HL-60 (cell line): ENCODE measurements at regions not wholly inside any gene's neighbourhood (a gene's known extent, or its start where the extent isn't known, plus 50 kb on each side); places are given as distances from the start of the nearest gene placed in this dataset.

Experiments used
- DNase-seq, 2 experiments: peaks; one replicate each; pipeline ENCODE4 v3.0.0-alpha.2; 2010 to 2020; ENCODE audit warnings: low read depth in 1 of 2, low spot score in 1 of 2
- H3K27ac ChIP-seq: fragments of 250-450 bp; sonication (Bioruptor Pico); replicated peaks from 2 replicates; pipeline ENCODE4 v1.5.1; 2020; ENCODE audit warnings: mild to moderate bottlenecking, moderate library complexity
- H3K27me3 ChIP-seq: fragments of 250-450 bp; sonication (Bioruptor Pico); 2 replicates; pipeline ENCODE4 v1.5.1; 2021; ENCODE audit warnings: mild to moderate bottlenecking, moderate library complexity; ENCODE audit not compliant: insufficient read depth, poor library complexity, severe bottlenecking
- H3K4me3 ChIP-seq: replicated peaks from 2 replicates; pipeline ENCODE4 v1.5.1; 2011; ENCODE audit warnings: mild to moderate bottlenecking, control low read depth, low read length; ENCODE audit not compliant: insufficient read depth
- GABPA ChIP-seq: IDR thresholded peaks from 2 replicates; pipeline ENCODE4 v1.6.1; 2012; ENCODE audit warnings: low read depth
- POLR2AphosphoS5 ChIP-seq: IDR thresholded peaks from 2 replicates; pipeline ENCODE4 v1.6.1; 2012; ENCODE audit warnings: low read depth
- SPI1 ChIP-seq: IDR thresholded peaks from 2 replicates; pipeline ENCODE4 v1.6.1; 2012; ENCODE audit warnings: low read depth, mild to moderate bottlenecking, borderline replicate concordance
- TF ChIP-seq, protein P1 (sequence below): IDR thresholded peaks from 2 replicates; pipeline ENCODE4 v1.6.1; 2012; ENCODE audit warnings: low read depth; ENCODE audit not compliant: insufficient replicate concordance
- TF ChIP-seq, protein P2 (sequence below): IDR thresholded peaks from one replicate; pipeline ENCODE4 v1.5.1; 2011; ENCODE audit warnings: low read length, control low read depth, inconsistent platforms; ENCODE audit not compliant: insufficient read depth

DNA sequence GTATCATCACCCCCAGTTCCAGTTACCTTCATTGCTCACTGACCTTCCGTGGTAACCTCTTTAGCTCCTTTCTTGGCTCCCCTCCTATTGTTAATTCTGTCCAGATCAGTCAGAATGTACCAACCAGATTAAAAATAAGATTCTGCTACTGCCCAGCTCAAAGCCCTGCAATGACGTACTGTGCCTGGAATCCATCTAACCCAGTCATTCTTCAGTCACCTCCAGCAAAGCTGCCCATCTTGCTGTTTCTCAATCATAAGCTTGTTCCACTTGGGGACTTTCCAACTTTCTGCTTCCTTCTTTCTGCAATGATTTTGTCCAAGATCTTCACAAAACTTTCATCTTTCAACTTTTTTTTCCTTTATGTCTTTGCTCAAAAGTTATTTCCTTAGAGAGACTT, 512.0 kb upstream of the ZNF385D start:
- Histone ChIP-seq H3K4me3 (no peak overlapping the region), H3K27ac (no peak overlapping the region), H3K27me3 (no peaks in the 10 kb centered on the region)
- no peak for DNase-seq
- TF ChIP-seq, protein P1, sequence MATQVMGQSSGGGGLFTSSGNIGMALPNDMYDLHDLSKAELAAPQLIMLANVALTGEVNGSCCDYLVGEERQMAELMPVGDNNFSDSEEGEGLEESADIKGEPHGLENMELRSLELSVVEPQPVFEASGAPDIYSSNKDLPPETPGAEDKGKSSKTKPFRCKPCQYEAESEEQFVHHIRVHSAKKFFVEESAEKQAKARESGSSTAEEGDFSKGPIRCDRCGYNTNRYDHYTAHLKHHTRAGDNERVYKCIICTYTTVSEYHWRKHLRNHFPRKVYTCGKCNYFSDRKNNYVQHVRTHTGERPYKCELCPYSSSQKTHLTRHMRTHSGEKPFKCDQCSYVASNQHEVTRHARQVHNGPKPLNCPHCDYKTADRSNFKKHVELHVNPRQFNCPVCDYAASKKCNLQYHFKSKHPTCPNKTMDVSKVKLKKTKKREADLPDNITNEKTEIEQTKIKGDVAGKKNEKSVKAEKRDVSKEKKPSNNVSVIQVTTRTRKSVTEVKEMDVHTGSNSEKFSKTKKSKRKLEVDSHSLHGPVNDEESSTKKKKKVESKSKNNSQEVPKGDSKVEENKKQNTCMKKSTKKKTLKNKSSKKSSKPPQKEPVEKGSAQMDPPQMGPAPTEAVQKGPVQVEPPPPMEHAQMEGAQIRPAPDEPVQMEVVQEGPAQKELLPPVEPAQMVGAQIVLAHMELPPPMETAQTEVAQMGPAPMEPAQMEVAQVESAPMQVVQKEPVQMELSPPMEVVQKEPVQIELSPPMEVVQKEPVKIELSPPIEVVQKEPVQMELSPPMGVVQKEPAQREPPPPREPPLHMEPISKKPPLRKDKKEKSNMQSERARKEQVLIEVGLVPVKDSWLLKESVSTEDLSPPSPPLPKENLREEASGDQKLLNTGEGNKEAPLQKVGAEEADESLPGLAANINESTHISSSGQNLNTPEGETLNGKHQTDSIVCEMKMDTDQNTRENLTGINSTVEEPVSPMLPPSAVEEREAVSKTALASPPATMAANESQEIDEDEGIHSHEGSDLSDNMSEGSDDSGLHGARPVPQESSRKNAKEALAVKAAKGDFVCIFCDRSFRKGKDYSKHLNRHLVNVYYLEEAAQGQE = no peak
- TF ChIP-seq GABPA = no peak
- no peak for TF ChIP-seq SPI1
- no peak for TF ChIP-seq POLR2AphosphoS5
- TF ChIP-seq, protein P2, sequence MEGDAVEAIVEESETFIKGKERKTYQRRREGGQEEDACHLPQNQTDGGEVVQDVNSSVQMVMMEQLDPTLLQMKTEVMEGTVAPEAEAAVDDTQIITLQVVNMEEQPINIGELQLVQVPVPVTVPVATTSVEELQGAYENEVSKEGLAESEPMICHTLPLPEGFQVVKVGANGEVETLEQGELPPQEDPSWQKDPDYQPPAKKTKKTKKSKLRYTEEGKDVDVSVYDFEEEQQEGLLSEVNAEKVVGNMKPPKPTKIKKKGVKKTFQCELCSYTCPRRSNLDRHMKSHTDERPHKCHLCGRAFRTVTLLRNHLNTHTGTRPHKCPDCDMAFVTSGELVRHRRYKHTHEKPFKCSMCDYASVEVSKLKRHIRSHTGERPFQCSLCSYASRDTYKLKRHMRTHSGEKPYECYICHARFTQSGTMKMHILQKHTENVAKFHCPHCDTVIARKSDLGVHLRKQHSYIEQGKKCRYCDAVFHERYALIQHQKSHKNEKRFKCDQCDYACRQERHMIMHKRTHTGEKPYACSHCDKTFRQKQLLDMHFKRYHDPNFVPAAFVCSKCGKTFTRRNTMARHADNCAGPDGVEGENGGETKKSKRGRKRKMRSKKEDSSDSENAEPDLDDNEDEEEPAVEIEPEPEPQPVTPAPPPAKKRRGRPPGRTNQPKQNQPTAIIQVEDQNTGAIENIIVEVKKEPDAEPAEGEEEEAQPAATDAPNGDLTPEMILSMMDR = no peak

GRCh38 chr3:22265403-22265802, 514.4 kb upstream of the ZNF385D start:
- no peak for DNase-seq
- Histone ChIP-seq H3K27ac (no peak overlapping the region), H3K4me3 (no peak overlapping the region), H3K27me3 (no peaks in the 10 kb centered on the region)
- TF ChIP-seq, protein P2 = no peak
- no peak for TF ChIP-seq POLR2AphosphoS5
- TF ChIP-seq, protein P1 = no peak
- no peak for TF ChIP-seq GABPA
- no peak for TF ChIP-seq SPI1

- DNase-seq = no peak
- TF ChIP-seq POLR2AphosphoS5 (no peak), GABPA (no peak), SPI1 (no peak)
- TF ChIP-seq, protein P1 = no peak
- TF ChIP-seq, protein P2 = no peak
- Histone ChIP-seq H3K4me3 (no peak overlapping the region), H3K27me3 (no peaks in the 10 kb centered on the region), H3K27ac (no peak overlapping the region)
Observed at GRCh38 chr3:22269831-22270230, 518.8 kb upstream of the ZNF385D start.
